HG02678 (cell line): ENCODE measurements at regions not wholly inside any gene's neighbourhood (a gene's known extent, or its start where the extent isn't known, plus 50 kb on each side); places are given as distances from the start of the nearest gene placed in this dataset.
"Not testable (repeated sequence)": the region's sequence is repeated elsewhere in the genome, so short reads cannot be mapped to it uniquely, and the experiment has no call there.

Experiments used
- ATAC-seq: cut with Tn5 transposase; IDR thresholded peaks from one replicate; pipeline ENCODE4 v1.9.1; 2021; ENCODE audit warnings: mild to moderate bottlenecking, moderate library complexity; ENCODE audit not compliant: unreplicated experiment

GRCh38 chr3:153785901-153786300, 335.3 kb upstream of the ARHGEF26 start:
- ATAC-seq: no peak

- ATAC-seq: no peak
These were observed 331.8 kb upstream of the ARHGEF26 start for GRCh38 chr3:153789380-153789779.

GRCh38 chr3:153797056-153797455, 324.1 kb upstream of the ARHGEF26 start:
- ATAC-seq: not testable (repeated sequence)

GRCh38 chr3:153809097-153809496, 312.1 kb upstream of the ARHGEF26 start:
- ATAC-seq: no peak

- ATAC-seq: no peak
These were observed 302.9 kb upstream of the ARHGEF26 start for GRCh38 chr3:153818338-153818737.

GRCh38 chr3:153820035-153820434, 301.2 kb upstream of the ARHGEF26 start:
- ATAC-seq: no peak

GRCh38 chr3:153828346-153828745, 292.8 kb upstream of the ARHGEF26 start:
- ATAC-seq: not testable (repeated sequence)

GRCh38 chr3:153829606-153830170, 291.5 kb upstream of the ARHGEF26 start:
- ATAC-seq: no peak

GRCh38 chr3:153830552-153830951, 290.6 kb upstream of the ARHGEF26 start:
- no peak for ATAC-seq

- peak; percentile 70 for ATAC-seq
These were observed 285.6 kb upstream of the ARHGEF26 start for GRCh38 chr3:153835540-153835939.

GRCh38 chr3:153840487-153840886, 280.7 kb upstream of the ARHGEF26 start:
- ATAC-seq: no peak

- ATAC-seq: no peak
These were observed 277.2 kb upstream of the ARHGEF26 start for GRCh38 chr3:153843994-153844393.

- no peak for ATAC-seq
These were observed 275.9 kb upstream of the ARHGEF26 start for GRCh38 chr3:153845311-153845710.

GRCh38 chr3:153848702-153849101, 272.5 kb upstream of the ARHGEF26 start:
- ATAC-seq: no peak

- no peak for ATAC-seq
These were observed 268.8 kb upstream of the ARHGEF26 start for GRCh38 chr3:153852355-153852754.

- ATAC-seq: no peak
These were observed 268.0 kb upstream of the ARHGEF26 start for GRCh38 chr3:153853163-153853562.

- ATAC-seq: peak; percentile 80
These were observed 265.4 kb upstream of the ARHGEF26 start for GRCh38 chr3:153855772-153856171.

GRCh38 chr3:153856932-153857331, 264.3 kb upstream of the ARHGEF26 start:
- ATAC-seq: no peak

GRCh38 chr3:153864793-153865192, 256.4 kb upstream of the ARHGEF26 start:
- ATAC-seq: no peak

GRCh38 chr3:153866901-153867300, 254.3 kb upstream of the ARHGEF26 start:
- ATAC-seq: no peak

GRCh38 chr3:153874348-153874747, 246.8 kb upstream of the ARHGEF26 start:
- ATAC-seq: not testable (repeated sequence)

- ATAC-seq: no peak
These were observed 240.7 kb upstream of the ARHGEF26 start for GRCh38 chr3:153880493-153880892.

GRCh38 chr3:153881201-153881600, 240.0 kb upstream of the ARHGEF26 start:
- no peak for ATAC-seq
